Mesenchymal stem cell (in vitro differentiated cells and primary cell): ENCODE measurements at regions not wholly inside any gene's neighbourhood (a gene's known extent, or its start where the extent isn't known, plus 50 kb on each side); places are given as distances from the start of the nearest gene placed in this dataset.

Experiments used
- DNase-seq: peaks from one replicate; pipeline ENCODE4 v3.0.0-alpha.2; 2013
- H2AFZ ChIP-seq: one replicate; pipeline ENCODE4 v1.6.1; 2013; ENCODE audit warnings: low read depth, mild to moderate bottlenecking, control low read depth, inconsistent platforms, low read length, moderate library complexity
- H2AK5ac ChIP-seq: 2 replicates; pipeline ENCODE4 v1.6.1; 2013; ENCODE audit warnings: low read length, moderate library complexity, mild to moderate bottlenecking, inconsistent platforms; ENCODE audit not compliant: severe bottlenecking
- H2BK120ac ChIP-seq: one replicate; pipeline ENCODE4 v1.6.1; 2013; ENCODE audit warnings: low read depth, mild to moderate bottlenecking, inconsistent platforms, low read length, moderate library complexity
- H2BK12ac ChIP-seq, 2 experiments: one replicate each; pipeline ENCODE4 v1.6.1; 2013; ENCODE audit warnings: inconsistent platforms in 2 of 2, low read length in 2 of 2, mild to moderate bottlenecking in 2 of 2, moderate library complexity in 2 of 2, control low read depth in 1 of 2
- H2BK15ac ChIP-seq: one replicate; pipeline ENCODE4 v1.6.1; 2013; ENCODE audit warnings: mild to moderate bottlenecking, low read depth, inconsistent platforms; ENCODE audit not compliant: poor library complexity, severe bottlenecking
- H2BK5ac ChIP-seq: 2 replicates; pipeline ENCODE4 v1.6.1; 2013; ENCODE audit warnings: low read depth, mild to moderate bottlenecking, low read length, control low read depth, inconsistent platforms; ENCODE audit not compliant: poor library complexity, severe bottlenecking
- H3K14ac ChIP-seq, 2 experiments: one replicate each; pipeline ENCODE4 v1.6.1; 2013; ENCODE audit warnings: inconsistent platforms in 2 of 2, low read length in 2 of 2, control low read depth in 1 of 2, mild to moderate bottlenecking in 1 of 2, moderate library complexity in 1 of 2
- H3K18ac ChIP-seq, 2 experiments: one replicate each; pipeline ENCODE4 v1.6.1; 2013; ENCODE audit warnings: inconsistent platforms in 2 of 2, low read length in 2 of 2, control low read depth in 1 of 2, low read depth in 1 of 2, mild to moderate bottlenecking in 1 of 2
- H3K23ac ChIP-seq, 2 experiments: one replicate each; pipeline ENCODE4 v1.6.1; 2013; ENCODE audit warnings: inconsistent platforms in 2 of 2, low read length in 2 of 2, mild to moderate bottlenecking in 2 of 2, moderate library complexity in 2 of 2, control low read depth in 1 of 2
- H3K27ac ChIP-seq: 2 replicates; pipeline ENCODE4 v1.5.1; 2013; ENCODE audit warnings: mild to moderate bottlenecking, moderate library complexity, low read length, control low read depth, inconsistent platforms; ENCODE audit not compliant: poor library complexity, severe bottlenecking
- H3K27me3 ChIP-seq, 2 experiments: 2 replicates each; pipeline versions ENCODE4 v1.6.1 to v1.7.0; 2013; ENCODE audit warnings: low read length in 2 of 2, mild to moderate bottlenecking in 2 of 2, moderate library complexity in 2 of 2, control low read depth in 1 of 2, inconsistent platforms in 1 of 2; ENCODE audit not compliant: control insufficient read depth in 1 of 2, insufficient read depth in 1 of 2
- H3K36me3 ChIP-seq, 2 experiments: 2 replicates each; pipeline versions ENCODE4 v1.6.1 to v1.7.0; 2013; ENCODE audit warnings: low read length in 2 of 2, control low read depth in 1 of 2, inconsistent platforms in 1 of 2, low read depth in 1 of 2, mild to moderate bottlenecking in 1 of 2; ENCODE audit not compliant: insufficient read depth in 2 of 2, control insufficient read depth in 1 of 2
- H3K4ac ChIP-seq, 2 experiments: one replicate each; pipeline ENCODE4 v1.6.1; 2013; ENCODE audit warnings: inconsistent platforms in 2 of 2, low read length in 2 of 2, mild to moderate bottlenecking in 2 of 2, moderate library complexity in 2 of 2, control low read depth in 1 of 2, low read depth in 1 of 2
- H3K4me1 ChIP-seq: 2 replicates; pipeline ENCODE4 v1.6.1; 2013; ENCODE audit warnings: low read depth, low read length, control low read depth; ENCODE audit not compliant: control insufficient read depth, insufficient read depth
- H3K4me2 ChIP-seq: 2 replicates; pipeline ENCODE4 v1.6.1; 2013; ENCODE audit warnings: low read length, mild to moderate bottlenecking, inconsistent platforms; ENCODE audit not compliant: poor library complexity, severe bottlenecking
- H3K4me3 ChIP-seq, 2 experiments: 2 replicates each; pipeline versions ENCODE4 v1.5.1 to v1.7.0; 2013; ENCODE audit warnings: low read length in 2 of 2, mild to moderate bottlenecking in 2 of 2, control low read depth in 1 of 2, low read depth in 1 of 2; ENCODE audit not compliant: insufficient read depth in 1 of 2
- H3K79me1 ChIP-seq: replicated peaks from 2 replicates; pipeline ENCODE4 v1.6.1; 2013; ENCODE audit warnings: mild to moderate bottlenecking, control low read depth, low read length, inconsistent platforms; ENCODE audit not compliant: poor library complexity, severe bottlenecking
- H3K9ac ChIP-seq: 2 replicates; pipeline ENCODE4 v1.7.0; 2013; ENCODE audit warnings: mild to moderate bottlenecking, low read length, moderate library complexity
- H3K9me3 ChIP-seq: 2 replicates; pipeline ENCODE4 v1.7.0; 2013; ENCODE audit warnings: mild to moderate bottlenecking, low read length; ENCODE audit not compliant: control insufficient read depth
- H4K8ac ChIP-seq: one replicate; pipeline ENCODE4 v1.6.1; 2013; ENCODE audit warnings: inconsistent platforms, mild to moderate bottlenecking, low read length, moderate library complexity
- H4K91ac ChIP-seq: one replicate; pipeline ENCODE4 v1.6.1; 2013; ENCODE audit warnings: mild to moderate bottlenecking, low read length, inconsistent platforms
- WGBS: methylation state at CpG from one replicate; pipeline ENCODE4 v1.1.7; 2013; ENCODE audit warnings: mixed read lengths; 5-methylcytosine and 5-hydroxymethylcytosine counted together

- Histone ChIP-seq H3K27me3 (peaks cover 4 to 9% of the 10 kb centered on the region in 2 experiments), H3K23ac (no peak overlapping the region), H3K79me1 (no peaks in the 10 kb centered on the region), H2BK12ac (no peak overlapping the region), H2BK5ac (no peak overlapping the region), H4K91ac (no peak overlapping the region), H2BK120ac (no peak overlapping the region), H3K4me1 (no peaks in the 10 kb centered on the region), H3K4ac (no peak overlapping the region), H3K27ac (no peak overlapping the region), H3K4me2 (no peak overlapping the region), H3K4me3 (no peak overlapping the region), H3K9ac (no peak overlapping the region), H3K18ac (no peak overlapping the region), H2AK5ac (no peak overlapping the region), H2AFZ (no peak overlapping the region), H4K8ac (no peak overlapping the region), H3K14ac (no peak overlapping the region), H2BK15ac (no peak overlapping the region), H3K36me3 (no peaks in the 10 kb centered on the region), H3K9me3 (no peaks in the 10 kb centered on the region)
- 73% methylated on average over 1 of the region's 2 CpGs for WGBS
- no peak for DNase-seq
Measured at GRCh38 chr5:115733607-115734006, 82.9 kb downstream of the CDO1 start.

- H3K9me3 ChIP-seq, result no peaks in the 10 kb centered on the region
Measured at GRCh38 chr5:115732026-115732425, 84.4 kb downstream of the CDO1 start.

DNA sequence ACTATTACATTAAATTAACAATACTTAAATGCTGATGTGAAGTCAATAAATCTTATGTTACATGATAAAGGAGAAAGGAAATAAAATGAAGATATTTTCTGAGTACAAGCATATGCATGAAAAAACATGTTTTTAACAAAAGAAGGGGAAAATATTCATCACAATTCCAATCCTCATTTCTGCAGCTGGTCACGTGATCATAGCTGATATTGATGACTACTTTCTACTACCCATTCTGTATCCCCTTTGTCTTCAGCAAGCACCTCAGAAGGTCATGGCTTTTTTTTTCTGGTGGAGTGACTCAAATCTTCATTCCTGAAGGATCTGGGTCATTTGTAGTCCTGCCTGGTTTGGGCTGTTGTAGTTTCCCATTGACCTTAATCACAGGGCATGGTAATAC lies 90.9 kb downstream of the CDO1 start:
- 67% methylated on average over 1 of the region's 1 CpG for WGBS
- Histone ChIP-seq H2BK15ac (no peak overlapping the region), H2BK120ac (no peak overlapping the region), H2BK5ac (no peak overlapping the region), H3K79me1 (no peaks in the 10 kb centered on the region), H3K4ac (no peak overlapping the region), H2AK5ac (no peak overlapping the region), H3K9me3 (no peaks in the 10 kb centered on the region), H3K4me3 (no peak overlapping the region), H4K8ac (no peak overlapping the region), H3K9ac (no peak overlapping the region), H3K27ac (no peak overlapping the region), H3K18ac (no peak overlapping the region), H3K4me2 (no peak overlapping the region), H3K23ac (no peak overlapping the region), H2AFZ (no peak overlapping the region), H3K36me3 (no peaks in the 10 kb centered on the region), H4K91ac (no peak overlapping the region), H3K27me3 (peaks cover 0 to 4% of the 10 kb centered on the region in 2 experiments), H3K4me1 (no peaks in the 10 kb centered on the region), H2BK12ac (no peak overlapping the region), H3K14ac (no peak overlapping the region)
- DNase-seq, result no peak

More at GRCh38 chr5:115732026-115732425, 84.4 kb downstream of the CDO1 start:
- Histone ChIP-seq H3K4me2 (no peak overlapping the region), H3K14ac (no peak overlapping the region), H3K23ac (no peak overlapping the region), H2BK5ac (no peak overlapping the region), H2BK12ac (no peak overlapping the region), H3K4ac (no peak overlapping the region), H4K8ac (no peak overlapping the region), H3K27me3 (peaks cover 4 to 6% of the 10 kb centered on the region in 2 experiments), H3K27ac (no peak overlapping the region), H3K4me3 (no peak overlapping the region), H2AFZ (no peak overlapping the region), H3K4me1 (no peaks in the 10 kb centered on the region), H3K36me3 (no peaks in the 10 kb centered on the region), H2BK120ac (no peak overlapping the region), H3K18ac (no peak overlapping the region), H2BK15ac (no peak overlapping the region), H2AK5ac (no peak overlapping the region), H3K9ac (no peak overlapping the region), H3K79me1 (no peaks in the 10 kb centered on the region), H4K91ac (no peak overlapping the region)
- DNase-seq, result no peak

- no peak overlapping the region for H3K4me2 ChIP-seq
- peaks cover 0 to 4% of the 10 kb centered on the region in 2 experiments for H3K27me3 ChIP-seq
- no peak overlapping the region for H2AFZ ChIP-seq
- no peak overlapping the region for H3K14ac ChIP-seq
- H3K4ac ChIP-seq, result no peak overlapping the region
- H3K36me3 ChIP-seq, result no peaks in the 10 kb centered on the region
- H3K4me1 ChIP-seq, result no peaks in the 10 kb centered on the region
- H3K9me3 ChIP-seq, result no peaks in the 10 kb centered on the region
- H3K23ac ChIP-seq, result no peak overlapping the region
- no peaks in the 10 kb centered on the region for H3K79me1 ChIP-seq
- H2BK15ac ChIP-seq, result no peak overlapping the region
- no peak overlapping the region for H2BK120ac ChIP-seq
- 62% methylated on average over 1 of the region's 2 CpGs for WGBS
- no peak overlapping the region for H2BK12ac ChIP-seq
- H3K27ac ChIP-seq, result no peak overlapping the region
- H4K91ac ChIP-seq, result no peak overlapping the region
- no peak overlapping the region for H2BK5ac ChIP-seq
- no peak overlapping the region for H3K18ac ChIP-seq
- H3K9ac ChIP-seq, result no peak overlapping the region
- no peak overlapping the region for H2AK5ac ChIP-seq
- no peak overlapping the region for H4K8ac ChIP-seq
- no peak overlapping the region for H3K4me3 ChIP-seq
- no peak for DNase-seq
Measured at GRCh38 chr5:115723220-115723619, 93.2 kb downstream of the CDO1 start.
